GM23248 (cell line): ENCODE measurements at regions not wholly inside any gene's neighbourhood (a gene's known extent, or its start where the extent isn't known, plus 50 kb on each side); places are given as distances from the start of the nearest gene placed in this dataset.

Source experiments
- DNase-seq: peaks from one replicate; pipeline ENCODE4 v3.0.0-alpha.2; 2015
- H2AFZ ChIP-seq: fragments of 200-600 bp; sonication (generic); 2 replicates; pipeline ENCODE4 v1.6.1; 2016; ENCODE audit warnings: antibody characterized with exemption
- H3F3A ChIP-seq: fragments of 200-600 bp; sonication (generic); 2 replicates; pipeline ENCODE4 v1.6.1; 2016; ENCODE audit warnings: mild to moderate bottlenecking, antibody characterized with exemption, mixed run types; ENCODE audit not compliant: insufficient read depth
- H3K27ac ChIP-seq: fragments of 200-600 bp; sonication (generic); 2 replicates; pipeline ENCODE4 v1.5.1; 2016; ENCODE audit warnings: mild to moderate bottlenecking
- H3K27me3 ChIP-seq: fragments of 200-600 bp; sonication (generic); replicated peaks from 2 replicates; pipeline ENCODE4 v1.6.1; 2016; ENCODE audit warnings: mild to moderate bottlenecking; ENCODE audit not compliant: insufficient read depth
- H3K36me3 ChIP-seq: fragments of 200-600 bp; sonication (generic); 2 replicates; pipeline ENCODE4 v1.6.1; 2016; ENCODE audit warnings: low read depth, mild to moderate bottlenecking
- H3K4me1 ChIP-seq: fragments of 200-600 bp; sonication (generic); 2 replicates; pipeline ENCODE4 v1.6.1; 2016; ENCODE audit warnings: mild to moderate bottlenecking; ENCODE audit not compliant: insufficient read depth
- H3K4me2 ChIP-seq: fragments of 200-600 bp; sonication (generic); one replicate; pipeline ENCODE4 v1.6.1; 2016; ENCODE audit warnings: mild to moderate bottlenecking; ENCODE audit not compliant: unreplicated experiment
- H3K4me3 ChIP-seq: fragments of 200-600 bp; sonication (generic); 2 replicates; pipeline ENCODE4 v1.5.1; 2016; ENCODE audit warnings: mild to moderate bottlenecking
- H3K79me2 ChIP-seq: fragments of 200-600 bp; sonication (generic); 2 replicates; pipeline ENCODE4 v1.6.1; 2016; ENCODE audit warnings: mild to moderate bottlenecking; ENCODE audit not compliant: insufficient read depth
- H3K9ac ChIP-seq: fragments of 200-600 bp; sonication (generic); 2 replicates; pipeline ENCODE4 v1.6.1; 2016; ENCODE audit warnings: mild to moderate bottlenecking
- H3K9me2 ChIP-seq: fragments of 200-600 bp; sonication (generic); 2 replicates; pipeline ENCODE4 v1.6.1; 2016; ENCODE audit warnings: mixed run types, mild to moderate bottlenecking, moderate library complexity; ENCODE audit not compliant: insufficient read depth
- H3K9me3 ChIP-seq: fragments of 200-600 bp; sonication (generic); one replicate; pipeline ENCODE4 v1.6.1; 2017; ENCODE audit warnings: low read depth
- H4K20me1 ChIP-seq: fragments of 200-600 bp; sonication (generic); 2 replicates; pipeline ENCODE4 v1.6.0; 2016; ENCODE audit not compliant: insufficient read depth
- EZH2 ChIP-seq: fragments of 200-600 bp; sonication (generic); IDR thresholded peaks from 2 replicates; pipeline ENCODE4 v1.6.1; 2018; ENCODE audit warnings: antibody characterized with exemption, mild to moderate bottlenecking; ENCODE audit not compliant: insufficient read depth, poor library complexity, severe bottlenecking
- EZH2phosphoT487 ChIP-seq: fragments of 200-600 bp; sonication (generic); IDR thresholded peaks from 2 replicates; pipeline ENCODE4 v1.6.1; 2018; ENCODE audit warnings: antibody characterized with exemption, moderate library complexity, mild to moderate bottlenecking, low read depth; ENCODE audit not compliant: insufficient read depth
- WGBS, 2 experiments: methylation state at CpG; one replicate each; pipeline ENCODE4 v1.1.6; 2015 to 2017; ENCODE audit warnings: low lambda C conversion rate in 2 of 2, low coverage in 1 of 2; ENCODE audit errors: missing lambda C conversion rate in 2 of 2; 5-methylcytosine and 5-hydroxymethylcytosine counted together
- in situ Hi-C: fragments of 300-500 bp; cut with MboI; formaldehyde crosslinking; loops from 2 replicates; pipeline ENCODE4 v1.15.0; 2020

- Histone ChIP-seq H3K79me2 (no peaks in the 10 kb centered on the region), H3K4me3 (no peak overlapping the region), H3K9me3 (no peaks in the 10 kb centered on the region), H3K4me1 (peaks cover 23% of the 10 kb centered on the region), H2AFZ (no peak overlapping the region), H3K27me3 (no peaks in the 10 kb centered on the region), H3K36me3 (no peaks in the 10 kb centered on the region), H4K20me1 (no peaks in the 10 kb centered on the region), H3K27ac (no peak overlapping the region), H3F3A (peaks cover 11% of the 10 kb centered on the region), H3K9me2 (no peaks in the 10 kb centered on the region), H3K9ac (no peak overlapping the region), H3K4me2 (no peak overlapping the region)
- TF ChIP-seq EZH2 (no peak), EZH2phosphoT487 (no peak)
- no peak for DNase-seq
- WGBS, 2 experiments = 83 to 89% methylated on average over 3 of the region's 3 CpGs
- in situ Hi-C loops = no loop called here
Measured at GRCh38 chr4:174579421-174579820, 57.1 kb upstream of the HPGD start.

- Histone ChIP-seq H3K27me3 (no peaks in the 10 kb centered on the region), H3K36me3 (no peaks in the 10 kb centered on the region), H3K4me3 (no peak overlapping the region), H2AFZ (no peak overlapping the region), H3K9ac (no peak overlapping the region), H3K9me2 (no peaks in the 10 kb centered on the region), H3F3A (peaks cover 11% of the 10 kb centered on the region), H4K20me1 (no peaks in the 10 kb centered on the region), H3K4me2 (peak overlapping the region; percentile 38), H3K79me2 (no peaks in the 10 kb centered on the region), H3K4me1 (peaks cover 23% of the 10 kb centered on the region), H3K9me3 (no peaks in the 10 kb centered on the region), H3K27ac (no peak overlapping the region)
- in situ Hi-C loops = no loop called here
- 86 to 96% methylated on average over 1 of the region's 1 CpG for WGBS, 2 experiments
- DNase-seq = peak; percentile 70
- TF ChIP-seq EZH2phosphoT487 = no peak
- TF ChIP-seq EZH2 = no peak
Measured at GRCh38 chr4:174578366-174578765, 56.1 kb upstream of the HPGD start.

GRCh38 chr4:174575436-174575835 lies 53.1 kb upstream of the HPGD start:
- Histone ChIP-seq H2AFZ (no peak overlapping the region), H3K79me2 (no peaks in the 10 kb centered on the region), H3K9me3 (no peaks in the 10 kb centered on the region), H4K20me1 (no peaks in the 10 kb centered on the region), H3K27me3 (no peaks in the 10 kb centered on the region), H3K9me2 (no peaks in the 10 kb centered on the region), H3K4me1 (peaks cover 19% of the 10 kb centered on the region), H3K36me3 (no peaks in the 10 kb centered on the region), H3F3A (peaks cover 11% of the 10 kb centered on the region), H3K27ac (no peak overlapping the region), H3K9ac (no peak overlapping the region), H3K4me2 (no peak overlapping the region), H3K4me3 (no peak overlapping the region)
- TF ChIP-seq EZH2phosphoT487 = no peak
- no peak for TF ChIP-seq EZH2
- no peak for DNase-seq
- 91 to 98% methylated on average over 2 of the region's 2 CpGs for WGBS, 2 experiments
- in situ Hi-C loops = no loop called here
